ENCODE measurements at regions not wholly inside any gene's neighbourhood (a gene's known extent, or its start where the extent isn't known, plus 50 kb on each side); places are given as distances from the start of the nearest gene placed in this dataset.

DNA sequence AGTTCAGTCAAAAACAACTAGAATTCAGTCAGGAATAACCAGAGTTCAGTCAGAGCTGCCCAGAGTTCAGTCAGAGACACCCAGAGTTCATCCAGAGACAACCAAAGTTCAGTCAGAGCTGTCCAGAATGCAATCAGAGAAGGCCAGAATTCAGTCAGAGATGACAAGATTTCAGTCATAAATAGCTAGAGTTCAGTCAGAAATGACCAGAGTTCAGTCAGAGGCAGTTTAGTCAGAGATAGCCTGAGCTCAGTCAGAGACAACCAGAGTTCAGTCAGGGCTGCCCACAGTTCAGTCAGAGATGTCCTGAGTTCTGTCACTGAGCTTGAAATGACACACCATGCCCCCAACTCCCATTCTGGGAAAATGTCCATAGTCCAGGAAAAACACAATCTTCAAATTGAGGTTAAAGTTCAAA lies 1102.8 kb downstream of the BCL11B start:
- Mint-ChIP-seq H3K4me1 (no peaks in the 10 kb centered on the region), H3K4me3 (no peak overlapping the region), H3K36me3 (no peaks in the 10 kb centered on the region), H3K27me3 (no peaks in the 10 kb centered on the region), H3K9me3 (peaks cover 8% of the 10 kb centered on the region), H3K27ac (no peak overlapping the region)
- ATAC-seq: no peak

DNA sequence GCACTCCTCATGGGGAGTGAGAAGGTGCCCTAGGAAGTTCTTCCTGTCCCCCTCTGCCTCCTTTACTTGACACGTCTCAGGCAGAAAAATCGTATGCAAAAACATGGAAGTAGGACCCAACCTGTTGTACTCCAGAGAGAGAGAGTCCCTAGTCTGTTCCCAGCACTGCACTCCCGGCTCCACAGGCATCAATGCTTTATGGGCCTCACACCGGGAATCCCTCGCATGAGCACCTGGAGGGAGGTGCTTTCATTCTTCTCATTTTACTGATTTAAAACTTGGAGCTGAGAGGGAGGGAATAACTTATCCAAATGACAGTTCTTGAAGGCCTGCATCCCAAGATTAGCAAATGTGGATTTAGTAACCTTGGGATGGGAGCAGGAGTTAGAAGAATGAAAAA lies 1101.4 kb downstream of the BCL11B start:
- H3K27ac Mint-ChIP-seq: no peak overlapping the region
- H3K36me3 Mint-ChIP-seq: no peaks in the 10 kb centered on the region
- H3K4me3 Mint-ChIP-seq: no peak overlapping the region
- peaks cover 5% of the 10 kb centered on the region for H3K9me3 Mint-ChIP-seq
- H3K27me3 Mint-ChIP-seq: no peaks in the 10 kb centered on the region
- no peaks in the 10 kb centered on the region for H3K4me1 Mint-ChIP-seq
- ATAC-seq: no peak

DNA sequence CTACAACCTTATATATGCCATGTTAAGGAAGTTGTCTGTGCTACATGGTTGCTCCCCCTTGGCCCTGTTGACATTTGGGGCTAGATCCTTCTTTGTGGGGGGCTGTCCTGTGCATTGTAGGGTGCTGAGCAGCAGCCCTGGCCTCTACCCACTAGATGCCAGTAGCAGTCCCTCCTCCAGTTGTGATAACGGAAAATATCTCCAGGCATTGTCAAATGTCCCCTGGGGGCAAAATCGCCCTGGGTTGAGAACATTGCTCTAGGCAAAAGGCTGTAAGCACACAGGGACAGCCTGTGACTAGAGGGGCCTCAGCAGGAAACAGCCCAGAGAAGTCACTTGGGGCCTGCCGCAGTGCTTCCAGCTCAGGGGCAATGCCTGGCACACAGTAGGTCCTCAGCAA lies 1100.3 kb downstream of the BCL11B start:
- no peak for ATAC-seq
- H3K9me3 Mint-ChIP-seq: peaks cover 5% of the 10 kb centered on the region
- no peaks in the 10 kb centered on the region for H3K4me1 Mint-ChIP-seq
- no peaks in the 10 kb centered on the region for H3K36me3 Mint-ChIP-seq
- H3K27ac Mint-ChIP-seq: no peak overlapping the region
- no peak overlapping the region for H3K4me3 Mint-ChIP-seq
- no peaks in the 10 kb centered on the region for H3K27me3 Mint-ChIP-seq

DNA sequence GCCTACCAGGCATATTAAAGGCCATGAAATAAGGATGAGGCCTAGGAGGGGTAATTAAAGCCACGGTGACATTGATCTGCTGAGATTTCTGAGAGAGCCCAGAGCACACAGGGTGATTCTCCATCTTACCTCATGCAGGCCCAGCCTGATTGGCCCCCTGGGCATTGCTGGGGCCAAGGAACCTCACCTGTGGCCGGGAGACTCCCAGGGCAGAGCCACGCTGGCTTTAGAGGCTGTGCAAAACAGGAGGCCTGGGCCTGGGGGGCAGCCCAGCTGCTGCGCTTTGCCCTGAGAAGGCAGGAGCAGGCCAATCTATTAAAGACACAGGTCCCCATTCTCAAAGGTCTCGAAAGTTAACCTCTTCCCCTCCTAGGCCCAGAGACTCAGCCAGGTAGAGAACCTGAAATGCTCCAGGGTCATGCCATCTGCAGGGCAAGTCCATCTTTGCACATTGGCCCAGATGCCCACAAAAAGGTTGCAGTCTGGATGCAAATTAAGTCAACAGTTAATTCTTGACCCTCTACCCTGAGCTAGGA lies 1099.7 kb downstream of the BCL11B start:
- Mint-ChIP-seq H3K4me3 (no peak overlapping the region), H3K4me1 (no peaks in the 10 kb centered on the region), H3K27me3 (no peaks in the 10 kb centered on the region), H3K36me3 (no peaks in the 10 kb centered on the region), H3K9me3 (peaks cover 5% of the 10 kb centered on the region), H3K27ac (no peak overlapping the region)
- no peak for ATAC-seq

DNA sequence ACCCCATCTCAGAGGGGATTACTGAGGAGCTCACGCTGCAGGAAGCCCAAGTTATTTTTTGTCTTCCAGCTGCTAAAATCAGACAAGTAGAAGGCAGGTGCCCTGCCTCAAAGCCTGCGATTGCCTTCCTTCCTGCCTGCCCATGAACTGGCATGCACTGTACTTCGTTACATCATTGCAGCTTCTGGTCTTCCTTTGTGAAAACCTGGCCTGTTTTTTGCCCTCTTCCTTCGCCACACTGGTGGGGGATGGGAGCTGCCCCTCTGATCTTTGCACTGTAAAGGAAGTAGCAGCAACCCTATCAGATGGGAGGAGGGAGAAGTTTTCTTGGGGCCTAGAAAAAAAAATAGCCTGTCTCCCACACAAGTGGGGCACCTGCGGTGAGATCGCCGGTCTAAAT lies 1098.7 kb downstream of the BCL11B start:
- Mint-ChIP-seq H3K36me3 (no peaks in the 10 kb centered on the region), H3K4me3 (no peak overlapping the region), H3K4me1 (no peaks in the 10 kb centered on the region), H3K27ac (no peak overlapping the region), H3K27me3 (no peaks in the 10 kb centered on the region), H3K9me3 (peaks cover 3% of the 10 kb centered on the region)
- ATAC-seq: no peak

DNA sequence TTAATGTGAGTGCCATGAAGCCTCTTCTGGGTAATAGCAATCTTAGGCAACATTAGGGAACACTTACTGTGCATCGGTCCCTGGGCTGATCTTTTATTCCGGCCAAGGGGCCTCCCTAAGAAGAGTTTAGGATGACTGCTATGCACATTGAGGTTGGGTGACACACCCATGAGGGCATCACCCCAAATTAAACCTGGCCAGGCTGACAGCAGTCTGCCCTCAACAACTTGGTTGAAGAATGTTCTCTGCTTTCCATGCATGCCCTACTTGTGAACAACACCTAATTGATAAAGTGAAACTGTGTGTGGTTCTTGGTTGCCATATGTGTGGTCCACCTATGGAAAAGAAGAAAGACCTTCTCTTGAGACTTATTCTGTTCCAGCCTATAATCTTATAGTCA lies 1098.0 kb downstream of the BCL11B start:
- Mint-ChIP-seq H3K27ac (no peak overlapping the region), H3K9me3 (no peaks in the 10 kb centered on the region), H3K36me3 (no peaks in the 10 kb centered on the region), H3K27me3 (no peaks in the 10 kb centered on the region), H3K4me1 (no peaks in the 10 kb centered on the region), H3K4me3 (no peak overlapping the region)
- ATAC-seq: no peak

DNA sequence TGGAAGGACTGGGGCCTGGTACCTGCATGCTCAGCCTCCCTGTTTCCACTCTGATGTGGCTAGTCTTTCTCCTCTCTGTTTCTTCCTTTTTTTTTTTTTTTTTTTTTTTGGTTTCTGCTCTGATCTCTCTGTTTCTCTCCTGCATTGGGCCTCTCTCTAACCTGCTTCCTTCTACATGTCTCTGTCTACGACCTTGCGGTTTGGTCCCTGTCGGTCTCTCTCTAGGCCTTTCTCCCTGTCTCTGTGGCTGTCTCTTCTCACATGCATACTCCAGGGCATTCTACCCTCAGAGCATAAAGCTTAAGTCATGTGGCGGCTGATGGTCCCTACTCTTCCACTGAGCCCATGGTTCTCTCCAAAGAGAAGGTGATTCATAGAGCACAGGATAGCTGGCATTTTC lies 1096.6 kb downstream of the BCL11B start:
- Mint-ChIP-seq H3K27ac (no peak overlapping the region), H3K9me3 (no peaks in the 10 kb centered on the region), H3K4me1 (no peaks in the 10 kb centered on the region), H3K4me3 (no peak overlapping the region), H3K27me3 (no peaks in the 10 kb centered on the region), H3K36me3 (no peaks in the 10 kb centered on the region)
- ATAC-seq: no peak

DNA sequence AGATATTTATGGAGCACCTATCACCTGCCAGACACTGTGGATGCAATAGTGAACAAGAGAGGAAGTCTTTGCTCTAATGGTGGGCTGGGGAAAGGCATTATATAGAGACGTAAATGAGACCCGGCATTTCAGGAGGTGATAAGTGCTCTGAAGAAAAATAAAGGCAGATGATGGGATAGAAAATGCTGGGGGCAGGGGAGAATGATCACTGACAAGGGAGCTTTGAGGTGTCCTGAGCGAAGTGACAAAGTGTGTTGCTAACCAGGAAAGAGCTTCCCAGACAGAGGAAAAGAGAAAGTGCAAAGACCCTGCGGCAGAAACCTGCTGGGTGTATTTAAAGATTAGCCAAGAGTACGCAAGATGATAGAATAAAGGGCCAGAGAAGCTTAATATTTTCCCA lies 1096.1 kb downstream of the BCL11B start:
- Mint-ChIP-seq H3K36me3 (no peaks in the 10 kb centered on the region), H3K27me3 (no peaks in the 10 kb centered on the region), H3K4me3 (no peak overlapping the region), H3K9me3 (peaks cover 1% of the 10 kb centered on the region), H3K4me1 (no peaks in the 10 kb centered on the region), H3K27ac (no peak overlapping the region)
- ATAC-seq: no peak

DNA sequence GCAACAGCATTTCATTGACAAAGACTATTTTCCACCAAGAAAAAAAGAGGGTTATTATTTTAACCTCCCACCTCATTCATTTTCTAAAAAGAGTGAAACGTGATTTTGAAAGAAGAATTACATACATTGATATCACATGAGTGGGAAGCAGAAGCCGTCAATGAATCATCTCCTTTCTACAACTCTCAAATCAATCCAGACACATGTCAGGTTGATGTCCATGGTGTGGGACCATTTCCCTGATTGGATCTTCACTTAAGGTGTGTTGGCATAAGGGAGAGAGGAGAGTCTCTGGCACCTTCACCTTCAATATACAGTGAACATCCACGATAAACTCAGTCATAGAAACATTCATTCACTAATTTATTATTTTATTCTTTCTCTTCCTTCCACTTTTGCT lies 1095.1 kb downstream of the BCL11B start:
- H3K4me1 Mint-ChIP-seq: no peaks in the 10 kb centered on the region
- no peak overlapping the region for H3K27ac Mint-ChIP-seq
- no peaks in the 10 kb centered on the region for H3K36me3 Mint-ChIP-seq
- peaks cover 3% of the 10 kb centered on the region for H3K9me3 Mint-ChIP-seq
- no peak for ATAC-seq
- H3K27me3 Mint-ChIP-seq: no peaks in the 10 kb centered on the region
- H3K4me3 Mint-ChIP-seq: no peak overlapping the region

DNA sequence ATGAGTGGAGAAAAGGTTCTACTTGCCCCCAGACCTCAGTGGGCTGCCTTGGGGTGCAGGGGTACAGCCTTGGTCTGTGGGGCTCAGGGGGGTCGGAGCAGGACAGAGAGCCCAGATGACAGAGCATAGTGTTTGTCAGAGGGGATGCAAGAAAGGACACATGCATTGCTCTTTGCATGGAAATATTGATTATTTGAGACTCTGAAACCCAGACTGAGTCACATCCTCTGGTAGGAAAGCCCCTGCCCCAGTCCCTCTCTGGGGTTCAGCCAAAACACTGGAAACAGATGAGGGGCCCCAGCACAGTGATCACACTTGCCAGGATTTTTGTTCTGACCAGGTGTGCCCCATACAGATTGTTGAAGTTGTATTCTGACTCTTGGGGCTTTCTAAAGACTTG lies 1094.4 kb downstream of the BCL11B start:
- no peaks in the 10 kb centered on the region for H3K36me3 Mint-ChIP-seq
- H3K9me3 Mint-ChIP-seq: peaks cover 3% of the 10 kb centered on the region
- no peaks in the 10 kb centered on the region for H3K4me1 Mint-ChIP-seq
- H3K27ac Mint-ChIP-seq: no peak overlapping the region
- H3K4me3 Mint-ChIP-seq: no peak overlapping the region
- ATAC-seq: no peak
- no peaks in the 10 kb centered on the region for H3K27me3 Mint-ChIP-seq

DNA sequence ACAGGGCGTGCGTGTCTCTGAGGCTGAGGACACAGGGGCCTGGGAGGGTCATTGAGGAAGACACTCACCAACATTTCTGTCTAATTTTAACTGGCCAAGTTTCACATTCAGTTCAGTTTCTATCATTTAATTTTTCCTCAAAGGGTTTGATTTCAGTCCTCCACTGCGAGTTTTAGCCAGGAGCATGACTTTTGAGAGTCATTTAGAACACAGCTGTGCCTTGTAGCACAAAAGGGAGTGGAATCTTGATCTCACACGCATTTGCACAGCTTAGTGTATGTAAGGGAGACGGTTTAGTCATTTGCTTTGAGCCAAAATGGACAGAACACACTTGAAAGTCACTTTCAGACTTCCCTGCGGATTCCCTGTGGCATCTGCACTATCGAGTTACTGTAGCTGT lies 1090.8 kb downstream of the BCL11B start:
- H3K4me1 Mint-ChIP-seq: no peaks in the 10 kb centered on the region
- no peak for ATAC-seq
- H3K27ac Mint-ChIP-seq: no peak overlapping the region

DNA sequence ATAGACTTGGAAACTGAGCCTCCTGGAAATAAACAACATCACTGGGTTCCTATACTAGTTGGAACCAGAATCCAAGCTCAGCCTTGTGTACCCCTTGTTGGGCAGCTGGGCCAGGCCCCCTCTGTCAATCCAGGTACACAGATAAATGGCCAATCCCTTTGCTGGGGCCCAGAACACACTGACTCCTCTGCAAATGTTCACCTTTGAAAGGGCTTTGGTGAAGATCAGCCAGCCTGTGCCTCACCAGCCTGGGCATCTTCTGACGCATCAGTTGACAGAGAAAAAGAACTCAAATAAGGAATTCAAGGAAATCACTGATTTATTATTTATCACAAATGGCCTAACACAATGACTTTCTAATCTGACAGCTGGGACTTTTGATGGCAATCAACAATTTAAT lies 1090.2 kb downstream of the BCL11B start:
- Mint-ChIP-seq H3K4me1 (no peaks in the 10 kb centered on the region), H3K27me3 (no peaks in the 10 kb centered on the region), H3K4me3 (no peak overlapping the region), H3K27ac (no peak overlapping the region), H3K9me3 (peaks cover 3% of the 10 kb centered on the region), H3K36me3 (no peaks in the 10 kb centered on the region)
- ATAC-seq: no peak

More for the DNA sequence above, 1090.8 kb downstream of the BCL11B start:
- no peaks in the 10 kb centered on the region for H3K27me3 Mint-ChIP-seq
- H3K9me3 Mint-ChIP-seq: peaks cover 3% of the 10 kb centered on the region
- H3K4me3 Mint-ChIP-seq: no peak overlapping the region
- H3K36me3 Mint-ChIP-seq: no peaks in the 10 kb centered on the region

DNA sequence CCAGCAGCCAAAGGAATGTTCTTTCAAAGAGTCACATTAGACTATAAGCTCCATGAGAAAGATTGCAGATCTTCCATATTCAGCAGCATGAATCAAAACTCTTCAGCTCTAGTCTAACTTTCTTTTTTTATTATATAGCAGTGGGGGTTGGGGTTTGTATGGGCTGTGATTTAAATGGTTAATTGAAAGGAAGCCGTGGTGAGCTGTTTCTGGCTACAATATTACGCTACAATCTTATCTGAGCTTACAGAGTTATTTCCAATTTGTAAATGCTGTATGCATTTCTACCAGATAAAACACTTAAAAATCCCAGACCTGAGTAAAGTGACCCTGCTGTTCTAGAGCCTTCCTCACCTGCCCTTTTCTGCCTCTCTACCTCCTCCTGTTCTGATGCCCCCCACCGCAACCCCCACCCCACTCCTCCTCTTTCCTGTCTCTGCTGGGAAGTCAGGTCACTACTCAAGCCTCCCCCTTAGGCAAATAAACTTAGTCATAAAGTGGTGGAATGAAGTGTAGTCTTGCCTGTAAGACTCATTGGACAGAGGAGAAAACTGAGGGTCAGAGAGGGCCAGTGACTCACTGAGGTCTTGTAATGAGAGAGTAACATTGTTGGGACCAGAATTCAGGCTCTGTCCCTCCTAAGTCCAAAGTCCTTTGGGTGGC lies 1089.5 kb downstream of the BCL11B start:
- ATAC-seq: no peak
- H3K36me3 Mint-ChIP-seq: no peaks in the 10 kb centered on the region
- H3K9me3 Mint-ChIP-seq: peaks cover 3% of the 10 kb centered on the region
- no peak overlapping the region for H3K27ac Mint-ChIP-seq
- H3K27me3 Mint-ChIP-seq: no peaks in the 10 kb centered on the region
- H3K4me1 Mint-ChIP-seq: no peaks in the 10 kb centered on the region
- no peak overlapping the region for H3K4me3 Mint-ChIP-seq

DNA sequence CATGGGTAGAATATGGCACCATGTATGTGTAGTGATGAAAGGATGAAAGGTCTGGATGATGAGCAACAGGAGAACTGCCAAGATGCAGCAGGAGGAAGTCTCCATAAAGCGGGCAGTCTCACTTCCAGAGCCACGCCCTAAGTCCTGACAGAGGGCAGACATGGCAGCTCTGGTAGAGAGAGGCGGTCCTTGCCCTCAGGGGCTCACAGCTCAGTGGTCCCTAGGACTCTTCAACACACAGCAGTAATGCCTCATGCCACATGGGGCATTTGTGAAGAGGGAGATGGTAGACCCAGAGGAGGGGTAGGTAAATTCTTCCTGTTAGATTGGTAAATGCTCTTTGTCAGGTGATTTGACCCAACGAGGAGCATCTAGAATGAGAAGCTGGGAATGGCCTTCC lies 1088.4 kb downstream of the BCL11B start:
- H3K4me1 Mint-ChIP-seq: no peaks in the 10 kb centered on the region
- no peak overlapping the region for H3K27ac Mint-ChIP-seq
- H3K4me3 Mint-ChIP-seq: no peak overlapping the region
- H3K27me3 Mint-ChIP-seq: no peaks in the 10 kb centered on the region
- peaks cover 3% of the 10 kb centered on the region for H3K9me3 Mint-ChIP-seq
- no peaks in the 10 kb centered on the region for H3K36me3 Mint-ChIP-seq
- ATAC-seq: no peak

DNA sequence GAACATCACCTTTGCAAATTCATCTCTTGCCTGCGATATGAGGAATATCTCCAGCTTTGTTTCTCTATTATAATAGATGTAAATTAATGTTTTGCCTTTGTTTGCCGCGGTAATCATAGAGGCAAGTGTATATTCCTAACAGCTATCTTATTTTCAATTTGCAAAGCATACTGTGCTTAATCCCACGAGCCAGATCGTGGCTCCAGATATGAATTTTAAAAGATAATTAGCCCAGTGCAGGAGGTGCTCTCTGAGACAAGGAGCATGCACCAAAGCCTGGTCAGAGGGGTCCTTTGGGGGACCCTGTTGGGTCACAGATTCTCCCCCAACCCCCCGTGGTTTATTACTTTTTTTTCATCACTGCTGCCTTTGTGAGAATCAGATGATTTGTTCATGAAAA lies 1087.5 kb downstream of the BCL11B start:
- no peak overlapping the region for H3K4me3 Mint-ChIP-seq

DNA sequence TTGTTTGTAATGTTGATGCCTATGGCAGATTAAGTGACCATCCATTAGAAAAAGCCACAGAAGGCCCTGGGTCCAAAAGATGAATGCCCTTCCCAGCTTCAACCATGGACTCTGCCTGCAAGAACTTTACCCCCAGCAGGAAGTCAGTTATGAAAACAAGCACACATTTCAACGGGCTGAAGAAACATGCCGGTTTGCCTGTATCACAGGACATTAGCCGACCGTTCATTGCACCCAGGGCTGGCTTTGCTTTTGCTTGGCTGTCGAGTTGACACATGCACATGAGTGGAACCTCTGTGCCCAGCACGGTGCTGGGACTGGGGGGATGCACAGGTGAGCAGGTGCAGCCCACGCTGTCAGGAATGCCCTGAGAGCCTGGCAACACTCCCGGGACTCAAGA lies 1087.0 kb downstream of the BCL11B start:
- no peak for ATAC-seq
- no peaks in the 10 kb centered on the region for H3K36me3 Mint-ChIP-seq
- H3K4me1 Mint-ChIP-seq: no peaks in the 10 kb centered on the region
- H3K9me3 Mint-ChIP-seq: peaks cover 4% of the 10 kb centered on the region
- no peak overlapping the region for H3K4me3 Mint-ChIP-seq
- no peak overlapping the region for H3K27ac Mint-ChIP-seq
- no peaks in the 10 kb centered on the region for H3K27me3 Mint-ChIP-seq

More for the DNA sequence above, 1087.5 kb downstream of the BCL11B start:
- no peak for ATAC-seq
- Mint-ChIP-seq H3K27me3 (no peaks in the 10 kb centered on the region), H3K27ac (no peak overlapping the region), H3K4me1 (no peaks in the 10 kb centered on the region), H3K9me3 (peaks cover 3% of the 10 kb centered on the region), H3K36me3 (no peaks in the 10 kb centered on the region)

All from stimulated activated memory B cell treated with anti-CD40 and anti-IgM and Interleukin-4, amounts not matched to agents 10 μg/mL and 1 μg/mL and 100 μg/mL, for 72 hours (primary cell).